GM12878 (cell line): ENCODE measurements at regions not wholly inside any gene's neighbourhood (a gene's known extent, or its start where the extent isn't known, plus 50 kb on each side); places are given as distances from the start of the nearest gene placed in this dataset.

Experiments used
- ATAC-seq: fragments of 200-7000 bp; cut with Tn5 transposase; 3 replicates; pipeline ENCODE4 v1.9.1; 2020; ENCODE audit warnings: mild to moderate bottlenecking, moderate library complexity
- BruUV-seq: library from RNA; stranded (reverse); fragments of 400-500 nt; replicated peaks from 2 replicates; lab custom pipeline; 2021; lab: Mats Ljungman, UMichigan
- CTCF ChIA-PET: fragments of 300-600 bp; sonication (Branson Sonifier 250); formaldehyde crosslinking; extraction: SDS; loops from one replicate; lab custom pipeline; 2021; ENCODE audit warnings: inconsistent platforms; lab: Yijun Ruan, JAX
- POLR2A ChIA-PET: fragments of 350-600 bp; formaldehyde crosslinking; extraction: SDS; loops from one replicate; lab custom pipeline; 2021; ENCODE audit warnings: inconsistent platforms; lab: Charles Lee
- RAD21 ChIA-PET: fragments of 300-600 bp; sonication (Branson Sonifier 250); formaldehyde crosslinking; loops from one replicate; lab custom pipeline; 2023; ENCODE audit warnings: antibody characterized with exemption; ENCODE audit not compliant: unreplicated experiment; lab: Charles Lee
- SMC1A ChIA-PET: fragments of 300-600 bp; sonication (Branson Sonifier 250); formaldehyde crosslinking; loops from one replicate; lab custom pipeline; 2023; ENCODE audit not compliant: unreplicated experiment, uncharacterized antibody; lab: Charles Lee
- DNase-seq: peaks from one replicate; pipeline ENCODE4 v3.0.0-alpha.2; 2011; ENCODE audit warnings: low read depth, low spot score
- FAIRE-seq: peaks from 3 replicates; lab custom pipeline; 2011; peaks lifted over from hg19 to GRCh38; lab: Jason Lieb, UNC
- H2AFZ ChIP-seq: 2 replicates; pipeline ENCODE4 v1.6.0; 2011; ENCODE audit warnings: low read depth, low read length, control low read depth; ENCODE audit not compliant: control insufficient read depth
- H3K27ac ChIP-seq: 2 replicates; pipeline ENCODE4 v1.5.1; 2011; ENCODE audit warnings: control low read depth; ENCODE audit not compliant: control insufficient read depth, insufficient read depth
- H3K27me3 ChIP-seq, 2 experiments: replicated peaks in 1 of 2; 2 replicates each; pipeline versions ENCODE4 v1.6.0 to v1.6.1; 2011; ENCODE audit warnings: low read length in 1 of 2; ENCODE audit not compliant: control insufficient read depth in 2 of 2, insufficient read depth in 2 of 2
- H3K36me3 ChIP-seq, 2 experiments: 2 replicates each; pipeline ENCODE4 v1.5.1; 2011; ENCODE audit warnings: low read length in 1 of 2; ENCODE audit not compliant: control insufficient read depth in 2 of 2, insufficient read depth in 2 of 2
- H3K4me1 ChIP-seq: 2 replicates; pipeline ENCODE4 v1.6.1; 2011; ENCODE audit warnings: mild to moderate bottlenecking, low read length, moderate library complexity, mixed read lengths; ENCODE audit not compliant: control insufficient read depth, insufficient read depth
- H3K4me2 ChIP-seq: 2 replicates; pipeline ENCODE4 v1.6.0; 2011; ENCODE audit warnings: control low read depth; ENCODE audit not compliant: control insufficient read depth, insufficient read depth
- H3K4me3 ChIP-seq: fragments of 200-600 bp; sonication (generic); 2 replicates; pipeline ENCODE4 v1.5.1; 2016
- H3K79me2 ChIP-seq: 2 replicates; pipeline ENCODE4 v1.6.0; 2011; ENCODE audit warnings: low read length; ENCODE audit not compliant: control insufficient read depth, insufficient read depth
- H3K9ac ChIP-seq: 2 replicates; pipeline ENCODE4 v1.8.0; 2011; ENCODE audit warnings: low read length, control low read depth, mixed read lengths; ENCODE audit not compliant: control insufficient read depth, insufficient read depth
- H3K9me3 ChIP-seq: replicated peaks from 3 replicates; pipeline ENCODE4 v1.5.1; 2011; ENCODE audit warnings: mild to moderate bottlenecking, low read length; ENCODE audit not compliant: control insufficient read depth, insufficient read depth
- H4K20me1 ChIP-seq: 2 replicates; pipeline ENCODE4 v1.6.0; 2011; ENCODE audit not compliant: control insufficient read depth, insufficient read depth
- BMI1 ChIP-seq: fragments of 450-650 bp; IDR thresholded peaks from 2 replicates; pipeline ENCODE4 v1.6.1; 2016; ENCODE audit warnings: mild to moderate bottlenecking, moderate library complexity, borderline replicate concordance
- CTCF ChIP-seq, 3 experiments: IDR thresholded peaks in 2 of 3; conservative IDR thresholded peaks in 1 of 3; 2 replicates each; pipeline ENCODE4 v1.5.1; 2011; ENCODE audit warnings: low read depth in 3 of 3, low read length in 3 of 3, mild to moderate bottlenecking in 3 of 3, control low read depth in 2 of 3, moderate library complexity in 2 of 3, inconsistent platforms in 1 of 3, mixed read lengths in 1 of 3; ENCODE audit not compliant: control insufficient read depth in 2 of 3, insufficient read depth in 1 of 3; ENCODE audit errors: extremely low read depth in 1 of 3
- E2F4 ChIP-seq: IDR thresholded peaks from 2 replicates; pipeline ENCODE4 v1.6.1; 2012; ENCODE audit warnings: low read depth, low read length, improper control_type of control experiment
- MXI1 ChIP-seq: fragments of 150-350 bp; IDR thresholded peaks from 2 replicates; pipeline ENCODE4 v1.6.1; 2011; ENCODE audit warnings: low read depth, mild to moderate bottlenecking, inconsistent platforms, low read length, improper control_type of control experiment
- PKNOX1 ChIP-seq: fragments of 450-650 bp; IDR thresholded peaks from 2 replicates; pipeline ENCODE4 v1.6.1; 2016; ENCODE audit warnings: mild to moderate bottlenecking
- POLR2AphosphoS2 ChIP-seq: IDR thresholded peaks from 2 replicates; pipeline ENCODE4 v1.6.1; 2011; ENCODE audit warnings: low read depth, mild to moderate bottlenecking, low read length, improper control_type of control experiment, moderate library complexity
- RAD21 ChIP-seq: IDR thresholded peaks from 2 replicates; pipeline ENCODE4 v1.6.1; 2011; ENCODE audit warnings: mild to moderate bottlenecking, low read depth, low read length, moderate library complexity; ENCODE audit not compliant: insufficient read depth
- SMC3 ChIP-seq: IDR thresholded peaks from 2 replicates; pipeline ENCODE4 v1.6.1; 2011; ENCODE audit warnings: low read length, improper control_type of control experiment, borderline replicate concordance
- ZNF592 ChIP-seq: fragments of 450-650 bp; IDR thresholded peaks from 2 replicates; pipeline ENCODE4 v1.6.1; 2017; ENCODE audit warnings: mild to moderate bottlenecking, moderate library complexity
- WGBS: methylation state at CpG from one replicate; pipeline ENCODE4 v1.1.6; 2016; ENCODE audit warnings: low lambda C conversion rate; ENCODE audit not compliant: insufficient replicate concordance, insufficient coverage; ENCODE audit errors: missing lambda C conversion rate; 5-methylcytosine and 5-hydroxymethylcytosine counted together
- in situ Hi-C: fragments of 300-500 bp; cut with MboI; formaldehyde crosslinking; loops from 9 replicates; pipeline ENCODE4 v1.14.3; 2018; ENCODE audit warnings: mixed read lengths
- intact Hi-C: fragments of 100-400 bp; cut with micrococcal nuclease; formaldehyde crosslinking; loops from one replicate; pipeline ENCODE4 v1.14.2; 2022; ENCODE audit not compliant: unreplicated experiment

GRCh38 chrX:104343428-104344129 lies 88.8 kb upstream of the ESX1 start:
- no peaks in the 10 kb centered on the region for H3K9me3 ChIP-seq
- DNase-seq = peak; percentile 7
- H4K20me1 ChIP-seq = no peaks in the 10 kb centered on the region
- 32% methylated on average over 8 of the region's 8 CpGs for WGBS
- no peak overlapping the region for H3K4me3 ChIP-seq
- BruUV-seq = no TSS peak
- ChIA-PET CTCF (no interaction called here), RAD21 (interaction anchor here (0.5 kb wide), 1 partner anchor 1013 kb away, joined by 3 read pairs; no protein-coding TSS in a partner anchor), POLR2A (no interaction called here), SMC1A (no interaction called here)
- no peak overlapping the region for H3K27ac ChIP-seq
- no peaks in the 10 kb centered on the region for H3K27me3 ChIP-seq
- no peaks in the 10 kb centered on the region for H3K4me1 ChIP-seq
- in situ Hi-C loops = no loop called here
- intact Hi-C loops = loop anchor here (2.0 kb wide), 1 partner anchor 149 kb away; no protein-coding TSS in a partner anchor
- no peaks in the 10 kb centered on the region for H3K79me2 ChIP-seq
- FAIRE-seq = peak; percentile 83
- TF ChIP-seq BMI1 (peak; percentile 79; the same call in 1 of the 2 replicates), POLR2AphosphoS2 (no peak), RAD21 (0 out of 2 replicates have a peak, but pooled peaks have one; percentile 12), MXI1 (0 out of 2 replicates have a peak, but pooled peaks have one; percentile 47), ZNF592 (no peak), SMC3 (peak; percentile 25; the same call in 1 of the 2 replicates), PKNOX1 (peak; percentile 70), CTCF (IDR thresholded peaks at IDR 0.05 in 2 of 3, conservative IDR thresholded peaks at IDR 0.05 in 1 of 3; ENCODE audit: control insufficient read depth in 2 of 3, extremely low read depth in 1 of 3, insufficient read depth in 1 of 3, low read depth in 3 of 3, low read length in 3 of 3) (peak; percentile 42 to 57 (median 52); a peak in 5 of 6 replicates), E2F4 (no peak)
- H2AFZ ChIP-seq = no peak overlapping the region
- H3K4me2 ChIP-seq = no peak overlapping the region
- no peak overlapping the region for H3K9ac ChIP-seq
- peak; percentile 95 for ATAC-seq
- H3K36me3 ChIP-seq = no peaks in the 10 kb centered on the region
